Gastroesophageal sphincter (tissue), 4 donors: ENCODE measurements at regions not wholly inside any gene's neighbourhood (a gene's known extent, or its start where the extent isn't known, plus 50 kb on each side); places are given as distances from the start of the nearest gene placed in this dataset.
A peak's percentile ranks its signal among the peaks of the same experiment; 100 is the strongest.

ENCODE experiments used
- ATAC-seq: fragments of 150-250 bp; one replicate; pipeline ENCODE4 v1.9.1; 2016; ENCODE audit warnings: mild to moderate bottlenecking, moderate library complexity
- H3K27ac ChIP-seq, 4 donors: fragments of 200-600 bp; sonication (generic) in 3 of 4; 1 replicate in 3 of 4; 2 replicates in 1 of 4; pipeline ENCODE4 v1.5.1; 2016 to 2019
- H3K27me3 ChIP-seq: fragments of 200-600 bp; sonication (generic); one replicate; pipeline ENCODE4 v1.5.1; 2019
- H3K36me3 ChIP-seq, 2 donors: fragments of 200-600 bp; sonication (generic); one replicate each; pipeline ENCODE4 v1.5.1; 2019; ENCODE audit warnings: control low read depth in 1 of 2
- H3K4me1 ChIP-seq, 3 donors: fragments of 200-600 bp; sonication (generic); 1 replicate in 2 of 3; 2 replicates in 1 of 3; pipeline ENCODE4 v1.5.1; 2016 to 2019; ENCODE audit warnings: control low read depth in 2 of 3
- H3K4me3 ChIP-seq, 2 donors: fragments of 200-600 bp; sonication (generic); one replicate each; pipeline ENCODE4 v1.5.1; 2019; ENCODE audit warnings: mild to moderate bottlenecking in 1 of 2, moderate library complexity in 1 of 2
- H3K9me3 ChIP-seq, 3 donors: fragments of 200-600 bp; sonication (generic); one replicate each; pipeline ENCODE4 v1.5.1; 2017 to 2019; ENCODE audit warnings: control low read depth in 2 of 3
- CTCF ChIP-seq, 4 experiments: fragments of 200-600 bp in 2 of 4; fragments of 450-650 bp in 2 of 4; sonication (generic) in 1 of 4; IDR thresholded peaks; one replicate each; pipeline ENCODE4 v1.5.1; 2017 to 2019; ENCODE audit warnings: antibody characterized with exemption in 4 of 4, mild to moderate bottlenecking in 2 of 4, moderate library complexity in 2 of 4
- EP300 ChIP-seq: sonication (generic); formaldehyde crosslinking; IDR thresholded peaks from one replicate; pipeline ENCODE4 v1.6.1; 2017; ENCODE audit warnings: antibody characterized with exemption, mild to moderate bottlenecking
- POLR2A ChIP-seq, 2 donors: fragments of 450-650 bp; IDR thresholded peaks; one replicate each; pipeline ENCODE4 v1.6.1; 2017; ENCODE audit warnings: antibody characterized with exemption in 2 of 2, mild to moderate bottlenecking in 2 of 2, moderate library complexity in 1 of 2
- POLR2AphosphoS5 ChIP-seq: sonication (generic); formaldehyde crosslinking; IDR thresholded peaks from one replicate; pipeline ENCODE4 v1.6.1; 2017; ENCODE audit warnings: antibody characterized with exemption
- WGBS, 2 donors: methylation state at CpG; one replicate each; pipeline ENCODE4 v1.1.5; 2018; ENCODE audit warnings: low coverage in 1 of 2; 5-methylcytosine and 5-hydroxymethylcytosine counted together

DNA sequence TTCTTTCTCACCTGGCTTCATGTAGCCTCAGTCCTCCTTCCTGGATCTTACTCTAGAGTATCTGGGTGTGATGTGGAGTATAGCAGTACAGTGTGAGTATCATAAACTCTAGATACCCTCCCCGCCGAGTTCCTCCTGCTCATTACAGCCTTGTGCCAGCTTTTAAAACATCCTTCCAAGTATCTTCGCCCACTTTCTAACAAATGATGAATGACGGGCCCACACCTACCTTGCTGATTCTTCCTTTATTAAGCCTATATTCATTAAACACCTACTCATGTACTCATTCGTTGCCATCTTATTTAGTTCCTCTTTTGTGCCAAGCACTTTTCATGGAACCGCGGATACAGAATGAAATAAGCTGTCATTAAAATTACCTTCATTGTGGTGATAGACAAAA lies 1585.3 kb upstream of the TENM3 start:
- H3K27me3 ChIP-seq = no peaks in the 10 kb centered on the region
- no peaks in the 10 kb centered on the region for H3K4me1 ChIP-seq
- no peaks in the 10 kb centered on the region for H3K36me3 ChIP-seq
- WGBS, 2 donors = 86 to 93% methylated on average over 4 to 7 of the region's 7 CpGs
- TF ChIP-seq POLR2A (IDR thresholded peaks at IDR 0.05) (no peak), CTCF (IDR thresholded peaks at IDR 0.05) (no peak), EP300 (no peak), POLR2AphosphoS5 (no peak)
- no peak overlapping the region for H3K4me3 ChIP-seq
- ATAC-seq = no peak
- H3K27ac ChIP-seq = no peak overlapping the region
- no peaks in the 10 kb centered on the region for H3K9me3 ChIP-seq

DNA sequence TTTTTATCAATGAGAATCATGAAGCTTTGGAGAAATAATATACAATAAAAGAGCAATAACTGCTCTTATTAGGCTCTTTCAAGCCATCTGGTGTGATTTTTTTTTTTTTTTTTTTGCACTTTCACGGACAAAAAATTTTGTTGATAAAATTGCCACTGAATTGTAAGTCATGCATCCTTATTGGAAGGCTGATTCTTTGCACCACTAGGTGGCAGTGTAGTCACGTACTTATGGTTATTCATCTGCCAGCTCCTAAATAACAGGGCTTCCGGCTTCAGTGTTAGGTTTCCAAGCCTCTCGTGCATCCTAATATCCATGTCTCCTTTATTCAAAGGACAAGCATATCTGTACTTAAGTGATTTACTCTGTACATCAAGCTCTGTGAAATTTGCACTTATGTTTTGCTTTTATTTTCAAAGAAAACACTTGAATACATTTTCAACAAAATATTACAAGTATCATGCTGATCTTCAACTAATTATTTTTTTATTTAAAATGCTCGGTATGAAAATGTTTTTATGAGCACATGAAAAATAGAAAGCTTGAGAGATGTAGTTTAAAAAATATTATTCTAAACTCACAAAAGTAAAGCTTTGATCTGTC lies 1578.3 kb upstream of the TENM3 start:
- WGBS, 2 donors = 7 to 8% methylated on average over 4 to 5 of the region's 5 CpGs
- TF ChIP-seq CTCF (IDR thresholded peaks at IDR 0.05) (peak; percentile 41 to 81 (median 56)), POLR2AphosphoS5 (no peak), POLR2A (IDR thresholded peaks at IDR 0.05) (no peak), EP300 (no peak)
- no peaks in the 10 kb centered on the region for H3K9me3 ChIP-seq
- H3K27ac ChIP-seq = no peak overlapping the region
- peaks cover 6% of the 10 kb centered on the region for H3K27me3 ChIP-seq
- peaks cover 0 to 4% (median 0%) of the 10 kb centered on the region in 3 donors for H3K4me1 ChIP-seq
- no peaks in the 10 kb centered on the region for H3K36me3 ChIP-seq
- H3K4me3 ChIP-seq = no peak overlapping the region
- ATAC-seq = peak; percentile 55

DNA sequence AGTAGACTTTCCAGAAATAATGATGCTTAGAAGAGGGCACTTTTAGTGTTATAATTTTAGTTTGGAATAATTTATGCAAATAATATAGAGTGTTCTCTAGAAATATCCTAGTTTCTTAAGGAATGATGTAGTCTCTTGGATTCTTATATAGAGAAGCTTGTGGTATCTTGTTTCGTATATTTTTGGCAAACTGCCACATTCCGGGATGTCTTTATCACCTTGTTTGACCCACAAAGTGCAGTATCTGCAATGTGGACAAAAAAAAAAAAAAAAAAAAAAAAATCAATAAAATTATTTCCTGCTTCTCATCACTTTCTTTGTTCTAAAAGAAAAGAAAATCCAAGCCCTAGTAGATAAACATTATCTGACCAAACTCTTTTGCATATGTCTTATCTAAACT lies 1577.7 kb upstream of the TENM3 start:
- WGBS, 2 donors = 6 to 15% methylated on average over 2 of the region's 2 CpGs
- no peak for ATAC-seq

GRCh38 chr4:180665994-180666824 lies 1577.0 kb upstream of the TENM3 start:
- Histone ChIP-seq H3K4me1 (peaks cover 0 to 4% (median 0%) of the 10 kb centered on the region in 3 donors), H3K9me3 (no peaks in the 10 kb centered on the region), H3K4me3 (no peak overlapping the region), H3K36me3 (no peaks in the 10 kb centered on the region), H3K27me3 (peaks cover 6% of the 10 kb centered on the region), H3K27ac (no peak overlapping the region)
- 46 to 52% methylated on average over 5 to 7 of the region's 7 CpGs for WGBS, 2 donors
- no peak for ATAC-seq
- TF ChIP-seq EP300 (no peak), CTCF (IDR thresholded peaks at IDR 0.05) (peak in 1 of 4 experiments; percentile 49), POLR2AphosphoS5 (no peak)

More for the DNA sequence above, 1577.7 kb upstream of the TENM3 start:
- H3K4me3 ChIP-seq = no peak overlapping the region
- H3K27ac ChIP-seq = no peak overlapping the region
- H3K36me3 ChIP-seq = no peaks in the 10 kb centered on the region
- peaks cover 0 to 4% (median 0%) of the 10 kb centered on the region in 3 donors for H3K4me1 ChIP-seq
- peaks cover 6% of the 10 kb centered on the region for H3K27me3 ChIP-seq
- TF ChIP-seq CTCF (IDR thresholded peaks at IDR 0.05) (no peak), POLR2AphosphoS5 (no peak), EP300 (no peak), POLR2A (IDR thresholded peaks at IDR 0.05) (no peak)
- no peaks in the 10 kb centered on the region for H3K9me3 ChIP-seq
